Stimulated activated CD4-positive, alpha-beta T cell treated with anti-CD3 and anti-CD28 coated beads, Interleukin-4, amount 100 ng/mL, for 1 hour (primary cell): ENCODE measurements at regions not wholly inside any gene's neighbourhood (a gene's known extent, or its start where the extent isn't known, plus 50 kb on each side); places are given as distances from the start of the nearest gene placed in this dataset.

Experiments used
- DNase-seq: peaks from one replicate; pipeline ENCODE4 v3.0.0-alpha.2; 2020

- no peak for DNase-seq
Measured at GRCh38 chr11:16418428-16419097, 62.2 kb upstream of the SOX6 start.

- DNase-seq: no peak
Measured at GRCh38 chr11:16412525-16413172, 56.3 kb upstream of the SOX6 start.

GRCh38 chr11:16410479-16410878 is 54.1 kb upstream of the SOX6 start:
- no peak for DNase-seq

- no peak for DNase-seq
Measured at GRCh38 chr11:16408619-16409018, 52.3 kb upstream of the SOX6 start.

GRCh38 chr11:16406226-16406625 is 49.9 kb upstream of the SOX6 start:
- DNase-seq: no peak
